ENCODE measurements at regions not wholly inside any gene's neighbourhood (a gene's known extent, or its start where the extent isn't known, plus 50 kb on each side); places are given as distances from the start of the nearest gene placed in this dataset.

DNA sequence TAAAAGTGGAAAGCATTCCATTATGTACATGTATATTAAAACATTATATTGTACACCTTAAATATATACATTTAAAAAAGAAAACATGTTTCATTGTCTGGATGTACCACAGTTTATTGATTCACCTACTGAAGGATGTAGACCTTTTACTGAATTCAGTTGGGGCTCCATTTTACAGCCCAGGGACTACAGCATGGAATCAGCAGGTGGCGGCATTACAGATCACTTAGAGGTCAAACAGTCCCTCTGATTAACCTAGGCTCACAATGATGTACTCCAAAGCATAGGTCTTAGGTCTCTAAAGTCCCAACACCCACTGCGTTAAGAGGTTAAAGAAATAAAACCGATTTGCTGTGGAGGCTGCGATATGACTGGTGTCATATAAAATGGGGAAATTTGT, 490.9 kb downstream of the SHISA9 start (continued):
- TF ChIP-seq, protein P1, sequence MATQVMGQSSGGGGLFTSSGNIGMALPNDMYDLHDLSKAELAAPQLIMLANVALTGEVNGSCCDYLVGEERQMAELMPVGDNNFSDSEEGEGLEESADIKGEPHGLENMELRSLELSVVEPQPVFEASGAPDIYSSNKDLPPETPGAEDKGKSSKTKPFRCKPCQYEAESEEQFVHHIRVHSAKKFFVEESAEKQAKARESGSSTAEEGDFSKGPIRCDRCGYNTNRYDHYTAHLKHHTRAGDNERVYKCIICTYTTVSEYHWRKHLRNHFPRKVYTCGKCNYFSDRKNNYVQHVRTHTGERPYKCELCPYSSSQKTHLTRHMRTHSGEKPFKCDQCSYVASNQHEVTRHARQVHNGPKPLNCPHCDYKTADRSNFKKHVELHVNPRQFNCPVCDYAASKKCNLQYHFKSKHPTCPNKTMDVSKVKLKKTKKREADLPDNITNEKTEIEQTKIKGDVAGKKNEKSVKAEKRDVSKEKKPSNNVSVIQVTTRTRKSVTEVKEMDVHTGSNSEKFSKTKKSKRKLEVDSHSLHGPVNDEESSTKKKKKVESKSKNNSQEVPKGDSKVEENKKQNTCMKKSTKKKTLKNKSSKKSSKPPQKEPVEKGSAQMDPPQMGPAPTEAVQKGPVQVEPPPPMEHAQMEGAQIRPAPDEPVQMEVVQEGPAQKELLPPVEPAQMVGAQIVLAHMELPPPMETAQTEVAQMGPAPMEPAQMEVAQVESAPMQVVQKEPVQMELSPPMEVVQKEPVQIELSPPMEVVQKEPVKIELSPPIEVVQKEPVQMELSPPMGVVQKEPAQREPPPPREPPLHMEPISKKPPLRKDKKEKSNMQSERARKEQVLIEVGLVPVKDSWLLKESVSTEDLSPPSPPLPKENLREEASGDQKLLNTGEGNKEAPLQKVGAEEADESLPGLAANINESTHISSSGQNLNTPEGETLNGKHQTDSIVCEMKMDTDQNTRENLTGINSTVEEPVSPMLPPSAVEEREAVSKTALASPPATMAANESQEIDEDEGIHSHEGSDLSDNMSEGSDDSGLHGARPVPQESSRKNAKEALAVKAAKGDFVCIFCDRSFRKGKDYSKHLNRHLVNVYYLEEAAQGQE (IDR thresholded peaks at IDR 0.05; ENCODE audit: low read depth, low read length), result no peak
- TF ChIP-seq NRF1 (IDR thresholded peaks at IDR 0.05; ENCODE audit: low read depth, low read length) (no peak), GATA2 (CRISPR knock-in tag; IDR thresholded peaks at IDR 0.05) (no peak)

DNA sequence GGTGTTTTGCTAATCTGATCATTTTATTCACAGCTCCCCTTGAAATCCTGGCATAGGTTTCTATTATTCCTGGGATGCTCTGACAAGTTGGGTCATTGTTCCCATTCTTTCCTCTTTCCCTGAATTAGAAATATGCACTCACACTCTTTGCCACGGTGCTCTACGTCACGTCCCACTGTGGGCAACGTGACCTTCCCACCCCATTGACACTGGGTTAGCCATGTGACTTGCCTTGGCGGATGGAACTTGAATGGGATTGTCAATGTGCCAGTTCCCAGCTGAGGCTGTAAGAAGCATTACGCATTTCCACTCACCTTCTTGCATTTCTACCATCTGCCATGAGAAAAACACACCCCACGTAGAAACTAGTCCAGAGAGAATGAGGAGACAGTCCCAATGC, 492.4 kb downstream of the SHISA9 start:
- H3K9ac ChIP-seq, result no peak overlapping the region
- no peak overlapping the region for H2AFZ ChIP-seq (ENCODE audit: low read depth)
- no peaks in the 10 kb centered on the region for H3F3A ChIP-seq (replicated peaks; ENCODE audit: insufficient read depth)
- no peak overlapping the region for H3K27ac ChIP-seq (ENCODE audit: low read depth in 2 of 2, low read length in 1 of 2)
- H3K9me2 ChIP-seq, result no peaks in the 10 kb centered on the region
- CTCF ChIA-PET, result no interaction called here
- H3K36me3 ChIP-seq (replicated peaks in 1 of 2; ENCODE audit: control insufficient read depth in 1 of 2, insufficient read depth in 2 of 2, low read length in 1 of 2), result no peaks in the 10 kb centered on the region
- no peak overlapping the region for H3K4me2 ChIP-seq
- WGBS (ENCODE audit: low lambda C conversion rate), result 4% methylated on average over 7 of the region's 7 CpGs
- H3K27me3 ChIP-seq (ENCODE audit: insufficient read depth), result no peaks in the 10 kb centered on the region
- no peaks in the 10 kb centered on the region for H4K20me1 ChIP-seq (ENCODE audit: insufficient read depth)
- DNase-seq, result no peak
- H3K4me3 ChIP-seq (ENCODE audit: low read depth in 2 of 2, low read length in 1 of 2), result no peak overlapping the region
- no peaks in the 10 kb centered on the region for H3K79me2 ChIP-seq (ENCODE audit: insufficient read depth)
- H3K4me1 ChIP-seq (ENCODE audit: control insufficient read depth in 1 of 2, insufficient read depth in 2 of 2, low read depth in 1 of 2, low read length in 1 of 2), result no peaks in the 10 kb centered on the region
- H3K9me3 ChIP-seq, result no peaks in the 10 kb centered on the region
- POLR2A ChIA-PET, result no interaction called here
- TF ChIP-seq SIN3A (IDR thresholded peaks at IDR 0.05; ENCODE audit: borderline replicate concordance, low read depth, low read length) (no peak), TCF12 (IDR thresholded peaks at IDR 0.05) (no peak), TEAD4 (IDR thresholded peaks at IDR 0.05; ENCODE audit: borderline replicate concordance, insufficient read depth) (no peak), GABPA (IDR thresholded peaks at IDR 0.05; ENCODE audit: low read depth) (no peak), EZH2phosphoT487 (IDR thresholded peaks at IDR 0.05; ENCODE audit: borderline replicate concordance, low read depth) (no peak), JUND (IDR thresholded peaks at IDR 0.05) (no peak), MXI1 (IDR thresholded peaks at IDR 0.05; ENCODE audit: low read depth, low read length) (no peak), FOXM1 (IDR thresholded peaks at IDR 0.05; ENCODE audit: low read depth) (no peak), FOXJ3 (CRISPR knock-in tag; IDR thresholded peaks at IDR 0.05) (no peak)
- TF ChIP-seq, protein P1 (IDR thresholded peaks at IDR 0.05; ENCODE audit: low read depth, low read length), result no peak
- TF ChIP-seq, protein P2, sequence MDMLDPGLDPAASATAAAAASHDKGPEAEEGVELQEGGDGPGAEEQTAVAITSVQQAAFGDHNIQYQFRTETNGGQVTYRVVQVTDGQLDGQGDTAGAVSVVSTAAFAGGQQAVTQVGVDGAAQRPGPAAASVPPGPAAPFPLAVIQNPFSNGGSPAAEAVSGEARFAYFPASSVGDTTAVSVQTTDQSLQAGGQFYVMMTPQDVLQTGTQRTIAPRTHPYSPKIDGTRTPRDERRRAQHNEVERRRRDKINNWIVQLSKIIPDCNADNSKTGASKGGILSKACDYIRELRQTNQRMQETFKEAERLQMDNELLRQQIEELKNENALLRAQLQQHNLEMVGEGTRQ (IDR thresholded peaks at IDR 0.05; ENCODE audit: borderline replicate concordance, low read depth, low read length), result no peak
- TF ChIP-seq, protein P3, sequence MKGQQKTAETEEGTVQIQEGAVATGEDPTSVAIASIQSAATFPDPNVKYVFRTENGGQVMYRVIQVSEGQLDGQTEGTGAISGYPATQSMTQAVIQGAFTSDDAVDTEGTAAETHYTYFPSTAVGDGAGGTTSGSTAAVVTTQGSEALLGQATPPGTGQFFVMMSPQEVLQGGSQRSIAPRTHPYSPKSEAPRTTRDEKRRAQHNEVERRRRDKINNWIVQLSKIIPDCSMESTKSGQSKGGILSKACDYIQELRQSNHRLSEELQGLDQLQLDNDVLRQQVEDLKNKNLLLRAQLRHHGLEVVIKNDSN (IDR thresholded peaks at IDR 0.05; ENCODE audit: borderline replicate concordance, low read depth), result no peak
- TF ChIP-seq, protein P4, sequence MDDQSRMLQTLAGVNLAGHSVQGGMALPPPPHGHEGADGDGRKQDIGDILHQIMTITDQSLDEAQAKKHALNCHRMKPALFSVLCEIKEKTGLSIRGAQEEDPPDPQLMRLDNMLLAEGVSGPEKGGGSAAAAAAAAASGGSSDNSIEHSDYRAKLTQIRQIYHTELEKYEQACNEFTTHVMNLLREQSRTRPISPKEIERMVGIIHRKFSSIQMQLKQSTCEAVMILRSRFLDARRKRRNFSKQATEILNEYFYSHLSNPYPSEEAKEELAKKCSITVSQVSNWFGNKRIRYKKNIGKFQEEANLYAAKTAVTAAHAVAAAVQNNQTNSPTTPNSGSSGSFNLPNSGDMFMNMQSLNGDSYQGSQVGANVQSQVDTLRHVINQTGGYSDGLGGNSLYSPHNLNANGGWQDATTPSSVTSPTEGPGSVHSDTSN (IDR thresholded peaks at IDR 0.05), result no peak
- TF ChIP-seq, protein P5, sequence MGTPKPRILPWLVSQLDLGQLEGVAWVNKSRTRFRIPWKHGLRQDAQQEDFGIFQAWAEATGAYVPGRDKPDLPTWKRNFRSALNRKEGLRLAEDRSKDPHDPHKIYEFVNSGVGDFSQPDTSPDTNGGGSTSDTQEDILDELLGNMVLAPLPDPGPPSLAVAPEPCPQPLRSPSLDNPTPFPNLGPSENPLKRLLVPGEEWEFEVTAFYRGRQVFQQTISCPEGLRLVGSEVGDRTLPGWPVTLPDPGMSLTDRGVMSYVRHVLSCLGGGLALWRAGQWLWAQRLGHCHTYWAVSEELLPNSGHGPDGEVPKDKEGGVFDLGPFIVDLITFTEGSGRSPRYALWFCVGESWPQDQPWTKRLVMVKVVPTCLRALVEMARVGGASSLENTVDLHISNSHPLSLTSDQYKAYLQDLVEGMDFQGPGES (IDR thresholded peaks at IDR 0.05; ENCODE audit: low read depth, low read length), result no peak
- TF ChIP-seq, protein P6, sequence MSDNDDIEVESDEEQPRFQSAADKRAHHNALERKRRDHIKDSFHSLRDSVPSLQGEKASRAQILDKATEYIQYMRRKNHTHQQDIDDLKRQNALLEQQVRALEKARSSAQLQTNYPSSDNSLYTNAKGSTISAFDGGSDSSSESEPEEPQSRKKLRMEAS (IDR thresholded peaks at IDR 0.05; ENCODE audit: low read depth), result no peak
- TF ChIP-seq, protein P7, sequence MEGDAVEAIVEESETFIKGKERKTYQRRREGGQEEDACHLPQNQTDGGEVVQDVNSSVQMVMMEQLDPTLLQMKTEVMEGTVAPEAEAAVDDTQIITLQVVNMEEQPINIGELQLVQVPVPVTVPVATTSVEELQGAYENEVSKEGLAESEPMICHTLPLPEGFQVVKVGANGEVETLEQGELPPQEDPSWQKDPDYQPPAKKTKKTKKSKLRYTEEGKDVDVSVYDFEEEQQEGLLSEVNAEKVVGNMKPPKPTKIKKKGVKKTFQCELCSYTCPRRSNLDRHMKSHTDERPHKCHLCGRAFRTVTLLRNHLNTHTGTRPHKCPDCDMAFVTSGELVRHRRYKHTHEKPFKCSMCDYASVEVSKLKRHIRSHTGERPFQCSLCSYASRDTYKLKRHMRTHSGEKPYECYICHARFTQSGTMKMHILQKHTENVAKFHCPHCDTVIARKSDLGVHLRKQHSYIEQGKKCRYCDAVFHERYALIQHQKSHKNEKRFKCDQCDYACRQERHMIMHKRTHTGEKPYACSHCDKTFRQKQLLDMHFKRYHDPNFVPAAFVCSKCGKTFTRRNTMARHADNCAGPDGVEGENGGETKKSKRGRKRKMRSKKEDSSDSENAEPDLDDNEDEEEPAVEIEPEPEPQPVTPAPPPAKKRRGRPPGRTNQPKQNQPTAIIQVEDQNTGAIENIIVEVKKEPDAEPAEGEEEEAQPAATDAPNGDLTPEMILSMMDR (IDR thresholded peaks at IDR 0.05), result no peak

All from SK-N-SH (cell line).